ENCODE measurements at regions not wholly inside any gene's neighbourhood (a gene's known extent, or its start where the extent isn't known, plus 50 kb on each side); places are given as distances from the start of the nearest gene placed in this dataset.

DNA sequence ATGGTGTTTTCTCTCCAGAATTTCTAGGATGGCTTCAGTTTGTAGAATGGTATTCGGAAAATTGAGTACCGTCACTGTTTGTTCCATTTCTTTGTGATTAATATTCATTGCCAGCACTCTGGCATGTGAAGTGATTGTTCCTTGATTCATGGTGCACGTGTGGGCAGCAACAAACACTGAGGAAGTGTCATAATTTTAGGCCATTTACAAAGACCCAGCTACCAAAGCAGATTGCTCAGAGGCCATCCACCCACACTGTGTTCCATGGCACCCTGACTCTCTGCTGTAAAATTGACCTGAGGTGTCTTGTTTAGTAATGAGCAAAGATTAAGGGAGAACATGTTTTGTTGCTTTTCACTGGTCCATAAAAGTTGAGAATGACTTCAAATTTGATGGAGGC, 250.9 kb upstream of the FMN2 start:
- Histone ChIP-seq H3K4ac (replicated peaks; ENCODE audit: insufficient read length, low read depth, low read length) (no peak overlapping the region), H3K36me3 (ENCODE audit: control insufficient read depth in 2 of 4, insufficient read depth in 4 of 4, low read length in 3 of 4) (no peaks in the 10 kb centered on the region), H2BK120ac (replicated peaks; ENCODE audit: low read depth, low read length) (no peak overlapping the region), H4K8ac (ENCODE audit: extremely low read depth, insufficient read depth, low read length) (no peak overlapping the region), H3K27me3 (replicated peaks in 1 of 4; ENCODE audit: control insufficient read depth in 3 of 4, extremely low read depth in 1 of 4, insufficient read depth in 3 of 4, low read length in 3 of 4) (no peaks in the 10 kb centered on the region), H3K18ac (ENCODE audit: extremely low read depth, low read length) (no peak overlapping the region), H3K79me2 (ENCODE audit: control insufficient read depth in 1 of 2, insufficient read depth in 2 of 2, low read length in 2 of 2) (no peaks in the 10 kb centered on the region), H3K79me1 (ENCODE audit: low read depth, low read length) (no peaks in the 10 kb centered on the region), H2AK5ac (ENCODE audit: low read depth, low read length) (no peak overlapping the region), H2BK15ac (ENCODE audit: low read length) (no peak overlapping the region), H3K4me1 (replicated peaks in 1 of 4; ENCODE audit: control insufficient read depth in 3 of 4, insufficient read depth in 4 of 4, low read length in 3 of 4) (no peaks in the 10 kb centered on the region), H3K9ac (replicated peaks in 1 of 4; ENCODE audit: extremely low read depth in 1 of 4, low read depth in 3 of 4, low read length in 3 of 4) (no peak overlapping the region), H3K9me3 (ENCODE audit: insufficient read depth in 2 of 2, low read depth in 1 of 2, low read length in 1 of 2) (no peaks in the 10 kb centered on the region), H3K23ac (ENCODE audit: insufficient read length) (no peak overlapping the region), H3K14ac (ENCODE audit: insufficient read length) (no peak overlapping the region), H2BK20ac (ENCODE audit: low read length) (no peak overlapping the region), H3K56ac (replicated peaks; ENCODE audit: insufficient read length, low read depth, low read length) (no peak overlapping the region), H4K20me1 (replicated peaks in 1 of 2; ENCODE audit: control insufficient read depth in 1 of 2, insufficient read depth in 2 of 2, low read length in 2 of 2) (no peaks in the 10 kb centered on the region), H3K4me2 (ENCODE audit: insufficient read depth in 1 of 2, low read depth in 2 of 2, low read length in 2 of 2) (no peak overlapping the region), H2BK5ac (ENCODE audit: low read depth, low read length) (no peak overlapping the region), H2BK12ac (ENCODE audit: low read depth, low read length) (no peak overlapping the region), H4K5ac (ENCODE audit: insufficient read length, low read depth, low read length) (no peak overlapping the region), H4K91ac (replicated peaks; ENCODE audit: insufficient read length, low read length) (no peak overlapping the region), H3K23me2 (ENCODE audit: low read depth, low read length) (no peaks in the 10 kb centered on the region), H3K4me3 (ENCODE audit: extremely low read depth in 1 of 4, insufficient read depth in 2 of 4, low read depth in 3 of 4, low read length in 4 of 4) (no peak overlapping the region), H3K27ac (ENCODE audit: low read depth, low read length) (no peak overlapping the region), H2AFZ (ENCODE audit: low read length) (no peak overlapping the region)
- FAIRE-seq, result no peak
- no peak for DNase-seq (ENCODE audit: low read depth in 1 of 2, low spot score in 2 of 2)
- ChIA-PET CTCF (ENCODE audit: partially characterized antibody) (interaction anchor here (1.3 kb wide), 1 partner anchor 18 kb away, joined by 3 read pairs; no protein-coding TSS in a partner anchor), POLR2A (ENCODE audit: partially characterized antibody) (no interaction called here)
- WGBS, 2 experiments (ENCODE audit: extremely low coverage in 1 of 2, insufficient coverage in 1 of 2, insufficient read length in 1 of 2, insufficient replicate concordance in 2 of 2, low coverage in 1 of 2, low lambda C conversion rate in 2 of 2, missing lambda C conversion rate in 1 of 2), result 93% methylated on average over 3 of the region's 3 CpGs; no CpG with 5 or more reads in 1 of the 2 experiments
- TF ChIP-seq JUN (IDR thresholded peaks at IDR 0.05; ENCODE audit: low read depth, low read length), result no peak
- TF ChIP-seq YY1 (IDR thresholded peaks at IDR 0.05; ENCODE audit: low read depth, low read length), result no peak
- TF ChIP-seq TAF1 (IDR thresholded peaks at IDR 0.05; ENCODE audit: low read depth, low read length), result no peak
- no peak for TF ChIP-seq SIRT6 (IDR thresholded peaks at IDR 0.05; ENCODE audit: low read length)
- no peak for TF ChIP-seq CHD2 (IDR thresholded peaks at IDR 0.05; ENCODE audit: low read length)
- TF ChIP-seq KDM1A (IDR thresholded peaks at IDR 0.05; ENCODE audit: borderline replicate concordance, low read length), result no peak
- no peak for TF ChIP-seq CREB1 (IDR thresholded peaks at IDR 0.05)
- TF ChIP-seq SP2 (IDR thresholded peaks at IDR 0.05; ENCODE audit: low read length), result no peak
- TF ChIP-seq CBX8 (IDR thresholded peaks at IDR 0.05; ENCODE audit: borderline replicate concordance, low read depth, low read length), result no peak
- no peak for TF ChIP-seq ZNF274 (IDR thresholded peaks at IDR 0.05; ENCODE audit: borderline replicate concordance, extremely low read depth, low read length)
- no peak for TF ChIP-seq POLR2A (IDR thresholded peaks at IDR 0.05; ENCODE audit: control extremely low read depth in 1 of 2, low read depth in 2 of 2, low read length in 2 of 2)

All from H1 (cell line).